GM18505 (cell line): ENCODE measurements at regions not wholly inside any gene's neighbourhood (a gene's known extent, or its start where the extent isn't known, plus 50 kb on each side); places are given as distances from the start of the nearest gene placed in this dataset.

ENCODE experiments used
- ATAC-seq: cut with Tn5 transposase; IDR thresholded peaks from one replicate; pipeline ENCODE4 v1.9.1; 2021; ENCODE audit not compliant: unreplicated experiment
- POLR2A ChIP-seq: IDR thresholded peaks from 4 replicates; pipeline ENCODE4 v1.6.1; 2011; ENCODE audit warnings: borderline replicate concordance; ENCODE audit not compliant: insufficient read depth, insufficient read length; ENCODE audit errors: extremely low read depth

GRCh38 chr11:37595845-37596244, 997.8 kb upstream of the RAG2 start:
- no peak for TF ChIP-seq POLR2A
- ATAC-seq, result no peak

DNA sequence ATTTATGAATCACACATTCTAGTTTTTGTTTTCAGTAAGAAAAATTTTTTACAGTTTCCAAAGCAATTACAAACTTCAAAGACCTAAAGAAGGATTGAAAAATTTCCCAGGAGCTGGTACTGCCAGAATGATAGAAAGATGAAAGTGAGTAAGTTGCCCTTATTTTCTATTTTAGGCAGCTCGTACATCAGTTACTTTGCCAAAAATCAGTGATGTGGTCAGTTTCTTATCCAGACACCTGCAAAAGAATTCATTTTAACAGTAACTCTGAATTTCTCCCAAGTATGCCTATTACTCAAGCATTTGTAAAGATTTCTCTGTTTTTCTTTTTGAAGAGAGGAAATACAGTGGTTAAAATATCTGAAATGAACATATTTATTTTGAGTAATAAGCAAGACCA, 976.3 kb upstream of the RAG2 start:
- ATAC-seq, result no peak
- TF ChIP-seq POLR2A, result no peak

DNA sequence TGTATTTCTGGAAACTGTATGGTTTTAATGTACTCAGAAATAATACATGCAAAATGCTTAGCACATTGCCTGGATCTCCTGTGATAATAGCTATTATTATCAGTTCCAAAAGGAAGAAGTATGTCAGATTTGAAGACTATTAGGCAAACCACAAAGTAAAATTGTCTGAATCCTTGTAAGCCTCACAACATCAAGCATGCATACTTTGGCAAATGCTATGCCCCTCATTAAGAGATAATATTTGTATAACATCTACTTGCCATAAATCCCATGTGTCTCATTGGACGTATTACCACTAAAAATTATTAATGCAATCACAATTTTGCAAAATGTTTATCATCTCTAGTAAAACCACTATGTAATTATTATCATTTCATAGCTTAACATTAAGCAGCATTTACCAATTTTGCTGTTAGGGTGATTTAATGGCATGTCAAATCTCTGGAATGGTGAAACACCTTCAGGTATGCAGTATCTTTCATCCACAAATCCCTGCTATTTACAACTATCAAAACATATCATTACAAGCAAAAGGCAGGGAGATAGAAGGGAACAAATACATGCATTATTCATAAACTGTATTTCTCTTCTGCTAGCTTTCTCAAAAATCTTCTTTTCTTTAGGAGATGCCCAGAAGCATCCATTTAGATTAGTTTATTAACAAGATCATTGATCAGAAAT, 974.6 kb upstream of the RAG2 start:
- TF ChIP-seq POLR2A, result no peak

DNA sequence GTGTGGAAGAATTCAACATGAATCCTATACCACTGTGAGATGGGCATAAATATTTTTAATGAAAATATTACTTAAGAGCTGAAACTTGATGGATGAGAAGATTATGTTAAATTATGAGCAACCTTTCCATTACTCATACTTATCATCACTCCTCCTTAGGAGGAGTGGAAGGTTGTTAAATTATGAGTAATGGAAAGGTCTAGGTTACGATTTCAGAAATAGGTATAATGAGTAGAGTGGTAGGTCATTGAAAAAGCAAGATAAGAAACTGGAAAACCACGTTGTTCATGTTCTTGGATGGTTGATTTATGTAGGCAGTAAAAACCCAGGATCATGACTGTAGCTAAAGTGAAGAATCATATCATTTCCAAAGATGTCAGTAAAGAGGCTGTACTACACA, 973.2 kb upstream of the RAG2 start:
- ATAC-seq, result no peak
- no peak for TF ChIP-seq POLR2A

More for the DNA sequence above, 974.6 kb upstream of the RAG2 start:
- ATAC-seq, result no peak

DNA sequence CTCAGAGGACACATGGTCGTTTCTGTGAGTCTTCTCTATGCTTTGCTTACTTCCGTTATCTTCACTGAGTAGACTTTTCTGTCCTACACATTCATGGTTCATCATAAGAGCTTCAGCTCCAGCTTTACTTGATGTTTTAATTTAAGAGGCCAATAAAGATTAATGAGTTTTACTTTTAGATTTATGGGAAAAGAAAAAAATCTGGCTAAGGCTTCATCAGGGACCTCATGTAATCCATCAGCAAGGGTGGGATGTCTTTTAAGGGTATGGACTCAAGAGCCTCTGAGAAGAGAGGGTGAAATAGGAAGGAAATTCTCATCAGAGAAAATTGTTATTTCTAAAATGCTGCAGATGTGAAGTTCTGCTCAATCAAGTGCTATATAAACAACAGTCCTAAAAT, 963.0 kb upstream of the RAG2 start:
- TF ChIP-seq POLR2A, result no peak

GRCh38 chr11:37560346-37560745, 962.3 kb upstream of the RAG2 start:
- ATAC-seq, result no peak
- TF ChIP-seq POLR2A, result no peak

More for the DNA sequence above, 963.0 kb upstream of the RAG2 start:
- no peak for ATAC-seq

DNA sequence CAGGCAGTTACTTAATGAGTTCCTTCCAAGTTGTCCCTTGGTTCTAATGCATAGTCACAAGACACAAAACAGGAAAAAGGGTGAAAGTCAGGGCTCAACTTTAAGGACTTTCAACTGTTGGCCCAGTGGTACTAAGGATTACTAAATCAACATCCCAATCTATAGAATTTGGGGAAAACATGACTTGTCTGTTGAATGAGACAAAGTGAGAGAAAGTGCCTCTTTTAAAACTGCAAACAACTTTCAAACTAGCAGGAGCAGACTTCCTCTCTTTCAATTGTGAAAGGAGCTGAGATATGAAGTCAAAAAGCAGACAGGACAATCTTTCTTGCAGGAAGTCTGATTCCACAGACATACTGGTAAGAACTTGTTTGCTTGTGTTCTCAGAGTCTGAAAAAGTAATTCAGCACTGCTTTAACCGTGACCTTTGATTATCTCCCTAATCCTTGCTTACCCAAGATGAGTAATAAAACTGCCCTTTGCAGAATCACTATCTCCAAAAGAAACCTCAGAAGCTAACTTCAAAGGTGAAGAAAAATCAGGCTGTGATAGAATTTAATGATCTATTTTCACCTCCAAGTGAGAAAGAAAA, 960.7 kb upstream of the RAG2 start:
- no peak for ATAC-seq

GRCh38 chr11:37557990-37558389, 960.0 kb upstream of the RAG2 start:
- no peak for TF ChIP-seq POLR2A
- no peak for ATAC-seq

More for the DNA sequence above, 960.7 kb upstream of the RAG2 start:
- no peak for TF ChIP-seq POLR2A

- TF ChIP-seq POLR2A, result no peak
Observed at GRCh38 chr11:37552284-37552683, 954.2 kb upstream of the RAG2 start.

GRCh38 chr11:37544491-37544890, 946.5 kb upstream of the RAG2 start:
- no peak for TF ChIP-seq POLR2A
- no peak for ATAC-seq

More at GRCh38 chr11:37552284-37552683, 954.2 kb upstream of the RAG2 start:
- ATAC-seq, result no peak

DNA sequence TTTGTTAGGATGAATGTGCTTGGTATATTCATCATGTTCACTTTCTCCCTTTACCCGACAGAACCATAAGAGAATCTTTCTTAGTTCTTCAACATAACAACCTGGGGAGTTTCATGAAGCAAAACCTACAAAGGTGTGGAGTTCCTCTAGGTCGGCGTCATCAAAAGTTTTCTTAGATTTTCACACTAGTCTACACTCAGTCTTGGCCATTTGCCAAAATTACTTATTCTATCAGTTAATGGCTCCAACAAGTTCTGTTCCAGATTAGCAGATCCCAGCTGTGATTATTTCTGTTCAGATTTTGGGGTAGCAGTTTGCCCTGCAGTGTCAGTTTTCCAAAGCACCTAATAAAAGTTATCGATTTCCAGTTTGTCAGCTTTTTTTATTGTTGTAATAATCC, 935.8 kb upstream of the RAG2 start:
- no peak for ATAC-seq
- TF ChIP-seq POLR2A, result no peak

GRCh38 chr11:37533087-37533486, 935.1 kb upstream of the RAG2 start:
- TF ChIP-seq POLR2A, result no peak
- ATAC-seq, result no peak

- no peak for ATAC-seq
- TF ChIP-seq POLR2A, result no peak
Observed at GRCh38 chr11:37532271-37532670, 934.2 kb upstream of the RAG2 start.

DNA sequence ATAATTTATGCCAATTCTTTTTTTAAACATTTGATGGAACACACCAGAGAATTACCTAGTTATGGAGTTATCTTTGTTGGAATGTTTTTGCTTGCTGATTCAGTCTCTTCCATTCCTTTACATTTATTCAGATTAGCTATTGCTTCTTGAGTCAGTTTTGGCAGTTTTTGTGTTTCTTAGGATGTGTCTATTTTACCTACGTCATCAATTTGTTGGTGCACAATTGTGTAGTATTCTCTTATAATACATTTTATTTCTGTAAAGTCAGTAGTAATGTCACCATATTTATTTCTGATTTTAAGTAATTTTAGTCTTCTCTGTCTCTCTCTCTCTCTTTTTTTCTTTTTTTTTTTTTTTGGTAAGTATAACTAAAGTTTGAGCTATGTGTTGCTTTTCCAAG, 929.5 kb upstream of the RAG2 start:
- no peak for ATAC-seq
- no peak for TF ChIP-seq POLR2A
